GM18505 (cell line): ENCODE measurements at regions not wholly inside any gene's neighbourhood (a gene's known extent, or its start where the extent isn't known, plus 50 kb on each side); places are given as distances from the start of the nearest gene placed in this dataset.

Source experiments
- ATAC-seq: cut with Tn5 transposase; IDR thresholded peaks from one replicate; pipeline ENCODE4 v1.9.1; 2021; ENCODE audit not compliant: unreplicated experiment
- POLR2A ChIP-seq: IDR thresholded peaks from 4 replicates; pipeline ENCODE4 v1.6.1; 2011; ENCODE audit warnings: borderline replicate concordance; ENCODE audit not compliant: insufficient read depth, insufficient read length; ENCODE audit errors: extremely low read depth

GRCh38 chr9:107703651-107704050 lies 214.1 kb upstream of the KLF4 start:
- ATAC-seq = no peak

DNA sequence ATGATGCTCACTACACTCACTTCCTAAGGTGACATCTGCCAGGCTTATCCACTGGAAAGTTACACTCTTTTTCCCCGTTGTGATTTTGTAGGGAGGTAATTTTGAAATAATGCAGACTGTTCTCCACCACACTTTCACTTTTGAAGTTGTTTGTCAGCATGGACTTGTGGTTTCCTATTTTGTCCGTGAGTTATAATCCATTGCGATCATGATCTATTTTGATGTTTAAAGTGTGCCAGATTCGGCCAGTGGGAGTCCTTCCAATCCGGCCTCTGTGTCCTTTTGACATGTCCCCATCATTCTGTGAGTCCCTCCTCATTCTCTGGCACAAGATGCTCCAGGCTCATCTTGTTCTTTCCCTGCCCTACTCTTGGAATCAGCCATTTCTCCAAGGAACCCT lies 211.3 kb upstream of the KLF4 start:
- TF ChIP-seq POLR2A = no peak
- no peak for ATAC-seq

More at GRCh38 chr9:107703651-107704050, 214.1 kb upstream of the KLF4 start:
- no peak for TF ChIP-seq POLR2A

- no peak for ATAC-seq
- no peak for TF ChIP-seq POLR2A
These were observed 209.7 kb upstream of the KLF4 start for GRCh38 chr9:107699231-107699630.

GRCh38 chr9:107698779-107699178 lies 209.2 kb upstream of the KLF4 start:
- TF ChIP-seq POLR2A = no peak
- ATAC-seq = no peak

- ATAC-seq = no peak
- TF ChIP-seq POLR2A = no peak
These were observed 206.7 kb upstream of the KLF4 start for GRCh38 chr9:107696302-107696701.

- no peak for TF ChIP-seq POLR2A
- ATAC-seq = no peak
These were observed 204.8 kb upstream of the KLF4 start for GRCh38 chr9:107694390-107694789.

DNA sequence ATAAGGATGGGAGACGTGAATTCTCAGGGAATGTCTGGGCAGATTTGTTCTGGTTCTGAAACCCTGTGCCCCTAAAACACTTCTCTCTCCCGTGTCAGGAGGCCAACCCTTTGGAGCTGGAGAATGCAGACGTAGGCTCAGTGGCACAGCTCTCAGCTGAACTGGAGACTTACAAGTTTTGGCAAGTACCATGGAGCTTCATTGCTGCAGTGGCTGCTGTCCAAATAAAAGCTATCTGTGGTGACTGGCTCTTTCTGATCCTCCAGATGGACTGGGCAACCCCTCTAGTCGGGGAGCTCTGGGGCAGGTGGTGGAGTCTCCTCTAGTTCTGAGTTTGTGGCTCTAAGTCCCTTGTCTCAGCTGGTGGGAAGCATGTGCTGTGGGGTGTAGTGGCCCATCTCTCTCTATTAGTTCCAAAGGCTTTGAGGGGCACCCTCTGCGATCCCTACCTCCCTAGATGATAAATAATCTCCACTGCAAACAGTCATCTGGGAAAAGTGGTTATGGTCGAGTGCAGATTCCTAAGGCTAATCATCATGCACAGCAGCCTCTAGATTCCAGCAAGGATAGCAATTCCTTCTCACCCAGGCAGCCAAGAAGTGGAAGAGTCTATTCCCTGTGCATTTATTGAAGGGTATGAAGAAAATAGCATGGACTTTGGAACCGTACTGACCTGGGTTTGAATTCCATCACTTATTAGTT lies 204.2 kb upstream of the KLF4 start:
- TF ChIP-seq POLR2A = no peak
- no peak for ATAC-seq

DNA sequence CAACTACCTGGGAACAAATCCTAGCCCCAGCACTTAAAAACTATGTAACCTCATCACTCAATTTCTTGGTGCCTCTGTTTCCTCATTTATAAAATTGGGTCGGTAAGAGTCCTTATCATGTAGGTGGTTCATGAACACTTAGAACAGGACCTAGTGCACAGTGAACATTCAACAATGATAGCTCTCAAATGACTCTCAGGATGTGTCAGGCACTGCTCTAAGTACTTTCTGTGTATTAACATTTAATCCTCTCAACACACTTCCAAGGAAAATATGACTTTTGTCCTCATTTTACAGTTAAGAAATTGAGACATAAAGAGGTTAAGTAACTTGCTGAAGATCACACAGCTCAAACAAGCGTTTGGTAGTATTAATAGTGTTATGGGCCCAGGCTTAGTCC lies 202.1 kb upstream of the KLF4 start:
- ATAC-seq = no peak
- no peak for TF ChIP-seq POLR2A

- ATAC-seq = no peak
- TF ChIP-seq POLR2A = no peak
These were observed 200.5 kb upstream of the KLF4 start for GRCh38 chr9:107690021-107690420.

- TF ChIP-seq POLR2A = no peak
- ATAC-seq = no peak
These were observed 199.2 kb upstream of the KLF4 start for GRCh38 chr9:107688728-107689127.

- ATAC-seq = no peak
- no peak for TF ChIP-seq POLR2A
These were observed 196.3 kb upstream of the KLF4 start for GRCh38 chr9:107685901-107686300.

DNA sequence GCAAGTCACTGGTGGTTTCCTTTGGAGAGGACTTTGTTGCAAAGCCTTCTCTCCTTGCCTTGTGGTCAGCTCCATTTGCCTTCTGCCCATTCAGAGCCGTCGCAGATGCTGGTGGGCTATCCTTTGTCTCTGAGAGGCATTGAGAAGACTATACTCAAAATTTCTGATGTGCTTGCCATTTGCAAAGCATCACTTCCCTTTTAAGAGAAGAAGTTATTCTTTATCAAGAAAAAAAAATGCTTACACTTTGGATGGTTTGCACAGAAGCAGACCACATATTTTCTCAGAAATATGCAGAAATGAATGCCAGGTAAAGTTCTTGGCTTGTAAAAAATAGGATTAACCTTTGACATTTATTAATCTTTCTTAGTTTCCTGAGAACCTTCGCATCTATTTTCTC lies 195.8 kb upstream of the KLF4 start:
- ATAC-seq = no peak
- TF ChIP-seq POLR2A = no peak

DNA sequence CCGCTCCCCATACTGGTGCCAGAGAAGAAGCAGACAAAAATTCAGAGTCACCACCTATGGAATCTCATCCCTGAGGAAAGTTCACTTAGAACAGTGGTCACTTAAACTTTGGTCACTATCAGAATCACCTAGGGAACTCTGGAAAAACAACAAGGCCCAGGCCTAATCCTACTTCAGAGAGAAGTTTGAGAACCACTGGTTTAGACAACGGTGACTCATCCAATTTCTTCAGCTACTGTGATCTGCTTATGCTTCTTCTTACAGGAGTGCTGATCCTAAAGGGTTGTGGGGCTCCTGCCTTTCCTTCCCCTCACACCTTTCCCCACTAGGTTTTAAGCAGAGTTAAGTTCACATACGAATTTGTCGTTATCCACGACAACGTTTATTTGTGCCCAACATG lies 194.7 kb upstream of the KLF4 start:
- TF ChIP-seq POLR2A = no peak
- no peak for ATAC-seq

DNA sequence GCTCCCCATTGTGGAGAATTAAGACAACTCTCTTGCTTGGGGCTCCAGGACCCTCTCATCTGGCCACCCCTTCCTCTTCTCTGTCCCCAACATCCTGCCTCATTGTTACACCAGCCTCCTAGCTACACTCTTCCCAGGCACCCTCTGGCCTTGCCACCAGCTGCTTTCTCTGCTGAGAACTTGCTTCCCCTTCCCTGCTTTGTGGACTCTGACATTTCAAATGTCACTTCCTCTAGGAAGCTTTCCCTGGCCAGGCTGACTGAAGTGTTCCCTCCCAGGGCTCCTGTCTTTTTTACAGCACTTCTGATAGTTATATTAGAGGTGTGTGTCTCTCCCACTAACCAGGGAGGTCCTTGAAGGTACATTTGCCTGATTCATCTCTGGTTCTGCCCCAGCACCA lies 194.0 kb upstream of the KLF4 start:
- no peak for TF ChIP-seq POLR2A

DNA sequence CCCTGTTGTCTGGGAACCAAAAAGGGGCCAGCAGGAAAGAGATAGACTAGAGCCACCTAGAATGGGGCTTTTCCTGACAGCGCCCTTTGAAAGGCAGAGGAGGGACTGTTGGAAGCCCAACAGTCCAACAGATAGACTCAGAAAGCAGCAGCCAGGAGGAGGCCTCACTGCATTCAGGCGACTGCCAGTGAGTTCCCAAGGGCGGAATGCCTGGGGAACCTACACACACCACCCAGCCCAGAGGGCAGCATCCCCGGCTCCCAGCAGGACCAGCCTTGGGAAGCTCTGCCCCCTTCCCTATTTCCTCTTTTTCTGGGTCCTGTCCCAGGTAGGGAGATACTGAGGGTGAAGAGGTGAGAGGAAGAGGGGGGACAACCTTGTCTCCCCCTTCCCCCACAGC lies 192.4 kb upstream of the KLF4 start:
- TF ChIP-seq POLR2A = no peak
- no peak for ATAC-seq

More for the DNA sequence above, 194.0 kb upstream of the KLF4 start:
- ATAC-seq = no peak
